Naive thymus-derived CD4-positive, alpha-beta T cell (primary cell): ENCODE measurements at regions not wholly inside any gene's neighbourhood (a gene's known extent, or its start where the extent isn't known, plus 50 kb on each side); places are given as distances from the start of the nearest gene placed in this dataset.
"Not testable (repeated sequence)": the region's sequence is repeated elsewhere in the genome, so short reads cannot be mapped to it uniquely, and the experiment has no call there.

Source experiments
- ATAC-seq: fragments of 150-1000 bp; cut with Tn5 transposase; 2 replicates; pipeline ENCODE4 v1.10.0; 2021; ENCODE audit warnings: mild to moderate bottlenecking, moderate library complexity
- CTCF ChIA-PET: fragments of 350-600 bp; sonication (Branson Sonifier 250); formaldehyde crosslinking; loops from one replicate; lab custom pipeline; 2021; ENCODE audit warnings: antibody characterized with exemption; lab: Charles Lee
- POLR2A ChIA-PET: fragments of 350-600 bp; sonication (Branson Sonifier 250); formaldehyde crosslinking; loops from one replicate; lab custom pipeline; 2021; ENCODE audit warnings: antibody characterized with exemption, inconsistent platforms; lab: Charles Lee
- DNase-seq, 9 donors: peaks; one replicate each; pipeline versions ENCODE4 v3.0.0 to v3.0.0-alpha.2; 2020 to 2022; ENCODE audit warnings: mixed read lengths in 1 of 9
- H3K27ac ChIP-seq: one replicate; pipeline ENCODE4 v1.7.0; 2013; ENCODE audit warnings: mild to moderate bottlenecking, low read depth, low read length, moderate library complexity
- H3K27me3 ChIP-seq, 2 donors: one replicate each; pipeline ENCODE4 v1.7.0; 2013; ENCODE audit warnings: low read length in 2 of 2, mild to moderate bottlenecking in 2 of 2, moderate library complexity in 2 of 2; ENCODE audit not compliant: control insufficient read depth in 2 of 2, insufficient read depth in 2 of 2
- H3K36me3 ChIP-seq, 3 experiments: 1 replicate in 2 of 3; 2 replicates in 1 of 3; pipeline ENCODE4 v1.7.0; 2013; ENCODE audit warnings: low read length in 3 of 3, mild to moderate bottlenecking in 3 of 3, moderate library complexity in 1 of 3; ENCODE audit not compliant: insufficient read depth in 3 of 3, control insufficient read depth in 2 of 3
- H3K4me1 ChIP-seq, 2 donors: one replicate each; pipeline ENCODE4 v1.7.0; 2013; ENCODE audit warnings: low read length in 2 of 2, mild to moderate bottlenecking in 2 of 2, moderate library complexity in 1 of 2; ENCODE audit not compliant: control insufficient read depth in 2 of 2, insufficient read depth in 2 of 2
- H3K4me3 ChIP-seq: 2 replicates; pipeline ENCODE4 v1.7.0; 2013; ENCODE audit warnings: mild to moderate bottlenecking, low read length
- H3K9me3 ChIP-seq, 3 experiments: 1 replicate in 2 of 3; 2 replicates in 1 of 3; pipeline ENCODE4 v1.7.0; 2013; ENCODE audit warnings: low read length in 3 of 3; ENCODE audit not compliant: control insufficient read depth in 2 of 3
- H3K27ac Mint-ChIP-seq, 9 donors: one replicate each; pipeline ENCODE4 v1.8.0; 2020 to 2022; ENCODE audit warnings: mixed read lengths in 9 of 9, mild to moderate bottlenecking in 8 of 9, moderate library complexity in 5 of 9, inconsistent platforms in 2 of 9
- H3K27me3 Mint-ChIP-seq, 5 donors: one replicate each; pipeline ENCODE4 v1.8.0; 2021 to 2022; ENCODE audit warnings: mixed read lengths in 5 of 5, mild to moderate bottlenecking in 1 of 5
- H3K36me3 Mint-ChIP-seq, 5 donors: one replicate each; pipeline ENCODE4 v1.8.0; 2020 to 2022; ENCODE audit warnings: mixed read lengths in 5 of 5, mild to moderate bottlenecking in 3 of 5, inconsistent platforms in 1 of 5
- H3K4me1 Mint-ChIP-seq, 7 donors: one replicate each; pipeline ENCODE4 v1.8.0; 2020 to 2022; ENCODE audit warnings: mixed read lengths in 7 of 7, mild to moderate bottlenecking in 3 of 7, inconsistent platforms in 1 of 7
- H3K4me3 Mint-ChIP-seq, 10 donors: one replicate each; pipeline ENCODE4 v1.8.0; 2020 to 2022; ENCODE audit warnings: mild to moderate bottlenecking in 10 of 10, mixed read lengths in 10 of 10, moderate library complexity in 6 of 10, inconsistent platforms in 2 of 10
- H3K9me3 Mint-ChIP-seq, 11 donors: one replicate each; pipeline ENCODE4 v1.8.0; 2020 to 2022; ENCODE audit warnings: mixed read lengths in 11 of 11, mild to moderate bottlenecking in 4 of 11, inconsistent platforms in 1 of 11, moderate library complexity in 1 of 11
- intact Hi-C, 2 donors: fragments of 100-400 bp; cut with micrococcal nuclease; formaldehyde crosslinking; loops; one replicate each; pipeline ENCODE4 v1.15.1; 2023

DNA sequence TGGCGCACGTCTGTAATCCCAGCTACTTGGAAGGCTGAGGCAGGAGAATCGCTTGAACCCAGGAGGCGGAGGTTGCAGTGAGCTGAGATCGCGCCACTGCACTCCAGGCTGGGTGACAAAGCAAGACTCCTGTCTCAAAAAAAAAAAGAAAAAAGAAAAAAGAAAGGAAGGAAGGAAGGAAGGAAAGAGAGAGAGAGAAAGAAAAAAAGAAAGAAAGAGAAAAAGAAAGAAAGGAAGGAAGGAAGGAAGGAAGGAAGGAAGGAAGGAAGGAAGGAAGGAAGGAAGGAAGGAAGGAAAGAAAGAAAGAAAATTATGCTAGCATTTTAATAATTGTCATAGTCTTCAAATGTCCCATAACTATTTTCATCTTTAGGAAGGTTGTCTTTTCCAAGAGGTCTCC, 198.7 kb downstream of the TBX18 start:
- H3K27me3 ChIP-seq, intact Hi-C loops, H3K9me3 ChIP-seq, H3K4me3 Mint-ChIP-seq, H3K4me1 Mint-ChIP-seq, CTCF ChIA-PET, H3K4me3 ChIP-seq, H3K27ac Mint-ChIP-seq, H3K36me3 Mint-ChIP-seq, POLR2A ChIA-PET, DNase-seq, ATAC-seq, H3K36me3 ChIP-seq, H3K4me1 ChIP-seq, H3K27ac ChIP-seq, H3K27me3 Mint-ChIP-seq: not testable (repeated sequence)
- H3K9me3 Mint-ChIP-seq: peaks cover 2 to 44% (median 6%) of the 10 kb centered on the region in 11 donors

DNA sequence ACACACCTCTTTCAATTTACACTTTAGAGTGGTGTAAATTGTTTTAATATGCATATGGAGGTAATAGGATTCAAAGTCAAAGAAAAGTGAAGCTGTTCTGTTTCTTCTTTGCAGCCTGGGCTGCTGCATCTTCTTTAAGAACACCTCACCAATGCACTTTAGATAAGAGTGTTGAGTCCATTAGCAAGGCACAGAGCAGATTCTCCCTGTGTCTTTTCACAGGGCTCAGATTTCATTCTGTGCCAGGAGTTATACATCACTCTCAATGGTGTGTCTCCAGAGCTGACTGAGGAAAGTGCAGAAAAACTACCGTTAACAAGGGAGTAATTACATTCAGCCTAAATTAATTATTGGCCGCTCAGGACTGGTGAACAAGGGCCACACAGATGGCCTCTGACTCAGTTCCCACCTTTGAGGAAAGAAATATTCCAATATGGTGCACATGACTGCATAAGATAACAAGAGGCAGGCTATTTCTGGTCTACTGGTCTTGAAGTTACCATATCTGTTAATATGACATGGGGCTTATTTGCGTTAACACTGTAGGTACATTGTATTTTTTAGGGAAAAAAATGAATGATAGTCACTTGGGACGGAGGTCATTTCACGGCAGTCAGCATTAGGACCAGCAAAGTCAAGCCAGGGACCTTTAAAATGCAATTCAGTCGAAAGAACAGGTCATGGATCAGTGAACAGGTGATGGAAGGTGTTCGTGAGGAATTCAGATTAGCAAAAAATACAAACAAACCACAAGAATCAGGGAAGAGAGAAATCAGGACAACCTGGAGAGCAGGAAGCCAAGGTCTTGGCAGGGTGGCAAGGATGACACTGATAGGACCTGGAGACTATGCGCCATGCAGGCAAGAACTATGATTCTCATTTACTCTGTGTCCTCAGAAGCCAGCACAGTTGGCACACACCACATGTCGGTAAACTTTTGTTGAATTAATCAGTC, 203.7 kb downstream of the TBX18 start:
- H3K4me1 ChIP-seq: no peaks in the 10 kb centered on the region
- CTCF ChIA-PET: no interaction called here

DNA sequence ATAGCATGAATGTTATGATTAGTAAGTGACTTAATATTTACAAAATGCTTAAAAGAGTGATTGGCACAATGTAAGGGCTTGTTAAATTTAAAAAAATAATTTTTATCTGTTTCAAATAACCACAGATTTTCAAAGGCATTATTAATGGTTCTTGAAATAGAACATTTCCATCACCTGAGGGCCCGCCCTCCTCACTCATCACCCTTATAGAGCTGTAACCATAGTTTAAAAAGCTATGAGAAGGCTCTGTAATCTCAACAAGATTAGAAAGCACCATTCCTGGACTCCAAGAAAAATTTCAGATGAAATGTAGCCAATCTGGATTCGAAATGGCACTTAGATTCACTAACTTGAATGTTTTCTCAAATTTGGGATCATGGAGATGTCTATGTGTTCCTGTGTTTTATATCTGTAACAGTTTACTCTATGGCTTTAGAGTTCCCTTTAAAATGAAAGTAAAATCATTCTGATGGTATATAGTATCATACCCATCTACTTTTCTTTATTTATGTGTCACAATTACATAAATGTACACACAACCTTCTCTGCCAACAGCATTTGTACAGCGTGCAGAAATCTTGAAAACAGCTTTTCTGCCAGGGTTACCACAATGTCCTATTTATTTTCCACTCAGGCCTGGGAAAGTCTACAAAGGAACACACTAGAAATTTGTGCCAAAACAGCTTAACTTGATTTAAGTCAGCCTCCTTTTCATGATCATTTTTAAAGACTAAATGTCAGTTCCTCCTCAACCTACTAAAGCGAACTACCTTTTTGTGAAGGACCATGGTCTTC, 207.7 kb downstream of the TBX18 start:
- Mint-ChIP-seq H3K9me3 (peaks cover 0 to 18% (median 2%) of the 10 kb centered on the region in 11 donors), H3K27me3 (no peaks in the 10 kb centered on the region), H3K4me3 (no peak overlapping the region), H3K27ac (no peak overlapping the region), H3K36me3 (no peaks in the 10 kb centered on the region), H3K4me1 (no peaks in the 10 kb centered on the region)
- POLR2A ChIA-PET: no interaction called here
- Histone ChIP-seq H3K9me3 (no peaks in the 10 kb centered on the region), H3K36me3 (no peaks in the 10 kb centered on the region), H3K27me3 (no peaks in the 10 kb centered on the region), H3K4me1 (no peaks in the 10 kb centered on the region), H3K4me3 (no peak overlapping the region), H3K27ac (no peak overlapping the region)
- intact Hi-C loops: no loop called here
- CTCF ChIA-PET: no interaction called here
- ATAC-seq (no peak), DNase-seq (no peak)

More for the DNA sequence above, 203.7 kb downstream of the TBX18 start:
- Histone ChIP-seq H3K36me3 (no peaks in the 10 kb centered on the region), H3K27ac (no peak overlapping the region), H3K9me3 (no peaks in the 10 kb centered on the region), H3K27me3 (no peaks in the 10 kb centered on the region), H3K4me3 (no peak overlapping the region)
- no peaks in the 10 kb centered on the region for H3K36me3 Mint-ChIP-seq
- H3K27ac Mint-ChIP-seq: no peak overlapping the region
- H3K9me3 Mint-ChIP-seq: peaks cover 0 to 22% (median 2%) of the 10 kb centered on the region in 11 donors
- intact Hi-C loops: no loop called here
- no peak overlapping the region for H3K4me3 Mint-ChIP-seq
- H3K27me3 Mint-ChIP-seq: no peaks in the 10 kb centered on the region
- no peaks in the 10 kb centered on the region for H3K4me1 Mint-ChIP-seq
- DNase-seq (no peak), ATAC-seq (no peak)
- POLR2A ChIA-PET: no interaction called here

DNA sequence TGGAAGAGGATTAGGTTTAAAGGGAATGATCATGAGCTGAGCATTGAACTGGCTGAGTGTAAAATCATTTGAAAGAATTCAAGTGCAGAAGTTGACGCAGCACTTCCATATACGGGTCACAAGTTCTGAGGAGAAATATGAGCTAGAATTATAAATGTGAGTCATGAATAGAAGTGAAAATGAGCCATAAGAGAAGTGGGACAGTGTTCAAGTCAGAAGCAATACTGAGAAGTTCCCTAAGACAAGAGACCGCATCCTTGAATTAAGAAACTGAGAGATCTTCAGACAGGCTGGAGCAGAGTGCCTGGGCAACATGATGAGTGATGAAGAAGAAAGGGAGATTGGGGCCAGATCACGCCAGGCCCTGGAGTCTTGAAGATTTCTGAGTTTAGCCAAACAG, 209.7 kb downstream of the TBX18 start:
- Histone ChIP-seq H3K4me3 (no peak overlapping the region), H3K27me3 (no peaks in the 10 kb centered on the region), H3K9me3 (no peaks in the 10 kb centered on the region), H3K27ac (no peak overlapping the region), H3K36me3 (no peaks in the 10 kb centered on the region), H3K4me1 (no peaks in the 10 kb centered on the region)
- ChIA-PET CTCF (no interaction called here), POLR2A (no interaction called here)
- DNase-seq (no peak), ATAC-seq (no peak)
- Mint-ChIP-seq H3K4me1 (no peaks in the 10 kb centered on the region), H3K9me3 (peaks cover 0 to 16% (median 3%) of the 10 kb centered on the region in 11 donors), H3K27me3 (no peaks in the 10 kb centered on the region), H3K27ac (no peak overlapping the region), H3K4me3 (no peak overlapping the region), H3K36me3 (no peaks in the 10 kb centered on the region)
- intact Hi-C loops: no loop called here

DNA sequence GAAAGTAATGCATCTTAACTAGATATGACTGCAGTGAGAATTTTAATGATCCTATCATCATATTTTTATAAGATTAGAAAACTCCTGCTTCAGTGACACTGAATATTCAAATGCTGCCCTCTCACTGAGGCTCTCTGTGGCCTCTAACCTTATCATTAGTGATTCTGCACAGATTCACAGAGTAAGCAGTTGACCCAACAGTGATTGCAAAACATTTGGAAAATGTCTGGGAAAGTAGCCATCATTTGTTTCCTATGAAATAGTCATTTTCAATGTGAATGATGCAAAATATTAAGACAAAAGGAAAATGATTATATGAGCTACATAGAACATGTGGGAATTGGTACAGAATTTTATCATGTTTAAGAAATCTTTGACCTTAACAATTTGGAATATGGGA, 210.3 kb downstream of the TBX18 start:
- no peaks in the 10 kb centered on the region for H3K36me3 ChIP-seq
- H3K27me3 ChIP-seq: no peaks in the 10 kb centered on the region
- Mint-ChIP-seq H3K9me3 (peaks cover 0 to 16% (median 3%) of the 10 kb centered on the region in 11 donors), H3K27me3 (no peaks in the 10 kb centered on the region), H3K4me1 (no peaks in the 10 kb centered on the region), H3K27ac (no peak overlapping the region), H3K36me3 (no peaks in the 10 kb centered on the region), H3K4me3 (no peak overlapping the region)
- intact Hi-C loops: no loop called here
- no peaks in the 10 kb centered on the region for H3K9me3 ChIP-seq
- ChIA-PET POLR2A (no interaction called here), CTCF (no interaction called here)
- no peak overlapping the region for H3K27ac ChIP-seq
- DNase-seq (no peak), ATAC-seq (no peak)
- no peak overlapping the region for H3K4me3 ChIP-seq
- H3K4me1 ChIP-seq: no peaks in the 10 kb centered on the region

DNA sequence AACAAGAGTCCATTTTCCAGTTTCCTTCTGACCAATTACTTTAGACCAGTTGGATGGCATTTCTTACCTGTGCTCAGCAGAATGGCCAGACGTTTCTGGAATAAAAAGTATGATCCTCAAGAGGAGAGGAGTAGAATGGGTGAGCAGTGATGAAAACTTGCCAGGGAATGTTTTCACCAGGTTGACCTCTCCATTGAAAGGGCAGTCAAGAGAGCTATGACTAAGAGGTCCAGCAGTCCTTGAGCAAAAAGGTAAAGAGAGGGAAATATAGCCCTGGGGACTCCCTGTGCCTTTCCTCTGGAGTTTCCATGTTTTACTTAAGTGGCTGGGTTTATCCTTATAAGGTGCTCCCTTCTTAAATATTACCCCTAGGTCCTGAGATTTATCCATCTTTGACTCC, 210.9 kb downstream of the TBX18 start:
- ChIA-PET CTCF (no interaction called here), POLR2A (no interaction called here)
- DNase-seq (no peak), ATAC-seq (no peak)
- Mint-ChIP-seq H3K9me3 (peaks cover 0 to 16% (median 3%) of the 10 kb centered on the region in 11 donors), H3K4me1 (no peaks in the 10 kb centered on the region), H3K27ac (no peak overlapping the region), H3K36me3 (no peaks in the 10 kb centered on the region), H3K4me3 (no peak overlapping the region), H3K27me3 (no peaks in the 10 kb centered on the region)
- Histone ChIP-seq H3K27ac (no peak overlapping the region), H3K9me3 (no peaks in the 10 kb centered on the region), H3K36me3 (no peaks in the 10 kb centered on the region), H3K27me3 (no peaks in the 10 kb centered on the region), H3K4me3 (no peak overlapping the region), H3K4me1 (no peaks in the 10 kb centered on the region)
- intact Hi-C loops: no loop called here
